ENCODE measurements at regions not wholly inside any gene's neighbourhood (a gene's known extent, or its start where the extent isn't known, plus 50 kb on each side); places are given as distances from the start of the nearest gene placed in this dataset.
A peak's percentile ranks its signal among the peaks of the same experiment; 100 is the strongest.
"Not testable (repeated sequence)": the region's sequence is repeated elsewhere in the genome, so short reads cannot be mapped to it uniquely, and the experiment has no call there.

DNA sequence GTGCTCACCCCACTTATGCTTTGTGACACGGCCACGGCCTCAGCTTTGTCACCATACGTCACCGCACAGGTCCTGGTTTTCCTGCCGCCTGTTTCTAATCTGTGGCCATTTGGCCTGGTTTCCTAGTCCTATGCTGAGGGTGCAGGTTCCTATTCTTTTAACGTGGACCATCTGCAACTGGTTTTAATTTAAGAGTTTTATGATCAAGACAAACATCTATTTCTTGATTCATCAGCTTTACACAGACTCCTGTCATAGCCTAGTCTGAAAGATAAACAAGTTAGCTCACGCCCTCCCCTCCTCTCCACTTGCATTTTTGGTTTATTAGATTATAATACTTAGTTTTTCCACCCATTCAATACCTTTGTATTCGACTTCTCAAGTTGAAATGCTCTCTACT, 97.5 kb upstream of the RPS6KA2 start:
- no peak for DNase-seq (ENCODE audit: low spot score)

DNA sequence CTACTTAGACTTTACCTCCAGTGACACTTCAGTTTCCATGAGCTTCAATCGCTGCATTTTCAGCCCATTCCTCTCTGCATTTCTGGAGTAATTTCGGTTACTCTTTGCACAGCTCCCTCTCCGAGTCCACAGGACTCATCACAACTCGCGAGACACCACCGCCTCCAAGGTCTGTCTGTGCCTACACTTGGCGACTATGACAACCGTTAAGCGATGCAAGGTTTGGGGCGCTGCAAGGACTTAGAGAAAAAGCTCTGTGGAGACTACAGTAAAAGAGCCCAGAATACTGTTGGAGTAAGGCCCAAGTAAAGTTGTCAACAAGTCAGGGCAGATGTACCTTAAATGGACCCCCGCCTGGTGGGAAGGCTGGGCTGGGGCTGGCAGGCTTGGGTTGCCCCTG, 95.7 kb upstream of the RPS6KA2 start:
- no peak for DNase-seq (ENCODE audit: low spot score)

DNA sequence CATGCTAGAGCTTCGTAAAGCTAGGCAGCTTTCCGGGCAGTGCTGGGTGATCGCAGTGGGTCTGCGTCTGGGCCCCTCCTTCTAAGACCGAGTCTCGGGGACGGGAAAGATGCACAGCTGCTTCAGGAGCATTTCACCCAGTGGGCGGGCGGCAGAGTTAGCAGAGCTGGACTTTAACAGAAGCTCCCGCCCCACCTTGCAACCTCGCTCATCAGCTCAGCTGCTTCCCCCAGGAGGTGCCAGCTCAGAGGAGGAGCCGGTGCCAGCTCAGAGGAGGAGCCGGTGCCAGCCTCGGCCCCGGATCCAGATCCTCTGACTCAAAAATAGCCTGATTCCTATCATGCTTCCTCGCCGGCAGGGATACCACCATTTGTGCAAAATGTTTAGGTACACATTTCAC, 94.5 kb upstream of the RPS6KA2 start:
- DNase-seq (ENCODE audit: low spot score) = no peak

DNA sequence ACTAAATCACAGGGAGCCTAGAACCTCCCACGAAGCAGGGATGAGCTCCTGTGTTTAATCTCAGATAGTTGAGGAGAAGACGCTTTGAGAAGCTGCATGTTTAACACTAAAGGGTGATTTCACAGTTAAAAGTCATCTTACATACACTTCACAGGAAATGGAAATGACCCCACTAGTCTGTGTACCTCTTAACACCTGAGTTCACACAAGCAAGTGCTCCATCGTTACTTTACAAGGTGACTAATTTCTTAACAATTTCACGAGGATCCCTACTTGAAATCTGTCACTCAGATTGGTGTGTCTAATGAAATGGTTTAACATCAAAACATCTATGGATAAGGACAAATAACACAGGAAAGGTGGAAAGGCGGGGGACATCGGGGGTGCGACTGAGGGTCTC, 93.8 kb upstream of the RPS6KA2 start:
- DNase-seq (ENCODE audit: low spot score) = no peak

DNA sequence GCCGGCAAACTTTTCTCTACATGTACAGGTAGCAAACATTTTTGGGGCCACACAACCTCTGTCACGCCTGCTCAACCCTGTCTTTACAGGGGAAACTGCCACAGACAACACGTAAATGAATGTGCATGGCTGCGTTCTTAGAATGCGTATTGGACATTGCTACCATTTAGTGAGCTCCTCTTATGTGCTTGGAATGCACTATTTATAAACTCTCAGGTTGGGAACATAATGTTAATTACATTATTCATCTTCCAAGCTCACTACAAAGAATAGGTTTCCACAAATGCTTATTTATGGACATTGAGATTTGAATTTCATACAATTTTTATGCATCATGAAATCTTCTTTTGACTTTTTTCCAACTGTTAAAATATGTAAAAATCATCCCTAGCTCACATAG, 92.0 kb upstream of the RPS6KA2 start:
- no peak for DNase-seq (ENCODE audit: low spot score)

DNA sequence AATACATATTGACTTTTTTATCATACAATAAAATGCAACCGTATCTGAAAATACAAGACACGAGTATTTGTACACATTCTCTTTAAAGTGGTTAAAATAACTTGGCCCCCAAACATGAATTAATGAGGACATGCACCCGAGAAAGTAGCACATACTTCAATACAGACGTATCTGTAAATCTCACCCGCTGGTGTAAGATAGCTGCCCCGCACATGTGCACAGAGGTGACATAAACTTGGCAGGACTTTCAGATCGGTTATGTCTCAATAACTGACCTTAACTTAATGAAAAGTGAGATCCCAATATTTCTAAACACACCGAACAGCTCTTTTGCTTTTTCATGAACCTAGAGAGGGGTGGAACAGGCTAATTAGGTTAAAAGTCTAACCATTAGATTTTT, 91.5 kb upstream of the RPS6KA2 start:
- no peak for DNase-seq (ENCODE audit: low spot score)

DNA sequence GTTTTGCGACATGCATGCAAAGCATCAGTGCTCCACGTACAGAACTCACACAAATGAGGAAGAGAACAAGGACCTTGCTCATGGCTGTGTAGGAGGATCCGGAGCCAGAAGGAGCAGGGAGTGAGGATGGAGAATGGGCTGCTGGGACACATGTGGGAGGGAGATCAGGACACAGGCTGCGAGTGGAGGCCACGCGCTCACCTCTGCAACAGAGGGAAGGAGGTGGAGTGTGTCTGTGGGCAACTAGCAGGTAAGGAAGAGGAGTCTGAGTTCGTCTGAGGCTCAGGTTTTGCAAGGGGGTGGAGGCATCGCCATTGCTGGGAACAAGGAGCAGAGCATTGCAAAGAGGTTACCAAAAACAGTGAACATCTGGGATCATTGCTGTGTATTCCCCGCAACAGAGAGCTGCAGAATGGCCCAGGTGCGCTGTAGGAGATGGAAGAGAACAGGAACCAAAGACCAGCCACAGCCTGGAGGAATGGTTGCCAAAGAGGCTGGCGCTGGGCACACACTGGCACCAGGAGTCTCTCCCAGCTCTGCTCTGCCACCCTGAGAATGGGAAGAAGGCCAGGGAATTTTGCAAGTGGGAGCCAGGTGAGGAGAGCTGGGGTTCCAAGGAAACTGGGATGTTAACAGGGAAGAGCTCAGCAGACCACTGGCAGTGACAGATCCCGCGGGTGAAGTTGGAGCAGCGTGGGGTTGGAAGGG, 90.0 kb upstream of the RPS6KA2 start:
- no peak for DNase-seq (ENCODE audit: low spot score)

DNA sequence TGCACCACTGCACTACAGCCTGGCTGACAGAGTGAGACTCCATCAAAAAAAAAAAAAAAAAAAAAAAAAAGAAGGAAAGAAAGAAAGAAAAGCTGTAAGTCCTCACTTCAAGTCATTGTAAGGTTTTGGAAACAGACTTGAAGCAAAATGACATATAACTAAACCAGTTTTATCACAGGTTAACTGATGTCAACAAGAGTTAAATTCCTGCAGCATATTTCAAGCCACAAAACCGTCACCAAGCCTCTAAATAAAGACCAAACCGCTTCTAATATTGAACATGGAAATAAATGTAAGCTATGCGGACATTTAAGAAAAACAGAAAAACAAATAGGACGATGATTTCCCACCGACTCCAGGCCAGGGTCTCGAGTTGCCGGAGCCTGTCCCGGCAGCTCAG, 88.9 kb upstream of the RPS6KA2 start:
- no peak for DNase-seq (ENCODE audit: low spot score)

DNA sequence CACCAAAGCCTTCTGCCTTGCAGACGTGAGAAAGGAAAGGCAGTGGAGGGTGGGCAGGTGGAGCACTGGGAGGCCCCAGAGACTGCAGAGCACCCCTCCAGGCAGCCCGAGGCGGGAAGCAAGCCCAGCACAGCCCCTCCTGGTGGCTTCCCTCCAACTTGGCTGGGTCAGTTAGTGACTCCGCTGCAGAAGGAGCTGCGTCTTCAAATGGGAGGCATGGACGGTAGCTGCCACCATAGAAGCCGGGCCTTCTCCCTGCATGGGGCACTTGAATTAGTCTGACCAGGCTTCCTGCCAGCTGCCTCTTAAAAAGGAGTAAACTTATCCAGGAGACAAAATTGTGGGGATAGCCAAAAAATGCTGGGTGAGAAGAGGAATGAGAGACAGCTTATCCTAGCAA, 88.0 kb upstream of the RPS6KA2 start:
- DNase-seq (ENCODE audit: low spot score) = no peak

DNA sequence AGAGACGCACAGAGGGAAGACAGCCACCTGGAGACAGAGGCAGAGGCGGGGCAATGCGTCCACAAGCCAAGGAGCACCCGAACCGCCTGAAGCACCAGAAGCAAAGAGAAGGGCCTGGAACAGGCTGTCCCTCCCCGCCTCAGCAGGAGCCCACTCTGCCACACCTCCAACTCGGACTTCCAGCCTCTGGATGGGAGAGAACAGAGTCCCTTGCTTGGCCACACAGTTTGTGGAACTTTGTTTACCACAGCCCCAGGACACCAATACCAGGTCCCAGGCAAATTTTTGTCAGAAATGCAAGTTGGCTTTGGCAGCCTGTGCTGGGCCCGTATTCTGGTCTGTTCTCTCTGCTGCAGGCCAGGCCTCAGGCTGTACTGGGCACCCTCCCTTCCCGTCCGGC, 87.5 kb upstream of the RPS6KA2 start:
- DNase-seq (ENCODE audit: low spot score) = no peak

DNA sequence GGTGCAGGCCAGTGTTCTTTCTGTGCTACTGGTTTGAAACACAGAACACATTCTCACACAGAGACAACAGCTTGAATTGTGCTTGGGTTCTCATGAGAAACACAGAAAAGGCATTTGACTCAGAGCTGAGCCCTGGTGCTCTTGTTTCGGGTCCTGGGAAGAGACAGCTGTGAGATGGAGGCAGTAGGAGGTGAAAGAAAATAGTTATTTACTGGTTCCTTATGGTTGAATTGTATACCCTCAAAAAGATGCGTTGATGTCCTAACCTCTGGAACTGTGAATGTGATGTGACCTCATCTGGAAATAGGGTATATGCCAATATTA, 87.1 kb upstream of the RPS6KA2 start:
- no peak for DNase-seq (ENCODE audit: low spot score)

DNA sequence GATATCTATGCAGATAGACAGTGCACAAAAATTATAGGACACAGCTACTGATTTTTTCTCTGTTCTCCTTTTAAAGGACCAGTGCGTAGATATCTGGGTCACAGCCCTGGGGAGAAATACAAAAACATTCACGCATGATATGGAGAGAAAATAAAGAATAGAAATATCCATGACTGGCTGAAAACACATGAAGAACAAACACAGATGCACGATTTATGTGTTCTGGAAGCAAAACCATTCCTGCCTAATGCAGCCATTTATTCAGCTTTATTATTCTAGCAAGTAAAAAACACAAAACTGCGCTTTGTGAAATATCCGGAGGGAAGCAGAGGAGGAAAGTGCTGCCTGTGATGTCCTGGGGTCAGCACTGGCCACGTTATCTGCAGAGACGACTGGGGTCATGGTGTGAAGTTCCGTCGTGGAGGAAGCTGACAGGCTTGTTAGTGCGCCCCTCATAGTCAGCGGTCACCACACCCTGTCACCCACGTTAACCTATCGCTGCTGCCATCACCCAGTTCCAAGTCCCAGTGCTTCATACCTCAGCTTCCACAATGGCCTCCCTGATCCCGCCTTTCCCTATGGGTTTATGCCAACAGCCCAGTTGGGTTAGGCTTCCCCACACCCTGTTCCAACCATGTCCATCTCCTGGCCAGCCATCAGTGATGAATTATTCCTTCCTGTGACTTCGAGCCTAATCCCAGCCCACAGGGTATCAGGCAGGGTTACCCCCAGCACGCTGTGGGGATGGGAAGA, 86.6 kb upstream of the RPS6KA2 start:
- DNase-seq (ENCODE audit: low spot score) = no peak

DNA sequence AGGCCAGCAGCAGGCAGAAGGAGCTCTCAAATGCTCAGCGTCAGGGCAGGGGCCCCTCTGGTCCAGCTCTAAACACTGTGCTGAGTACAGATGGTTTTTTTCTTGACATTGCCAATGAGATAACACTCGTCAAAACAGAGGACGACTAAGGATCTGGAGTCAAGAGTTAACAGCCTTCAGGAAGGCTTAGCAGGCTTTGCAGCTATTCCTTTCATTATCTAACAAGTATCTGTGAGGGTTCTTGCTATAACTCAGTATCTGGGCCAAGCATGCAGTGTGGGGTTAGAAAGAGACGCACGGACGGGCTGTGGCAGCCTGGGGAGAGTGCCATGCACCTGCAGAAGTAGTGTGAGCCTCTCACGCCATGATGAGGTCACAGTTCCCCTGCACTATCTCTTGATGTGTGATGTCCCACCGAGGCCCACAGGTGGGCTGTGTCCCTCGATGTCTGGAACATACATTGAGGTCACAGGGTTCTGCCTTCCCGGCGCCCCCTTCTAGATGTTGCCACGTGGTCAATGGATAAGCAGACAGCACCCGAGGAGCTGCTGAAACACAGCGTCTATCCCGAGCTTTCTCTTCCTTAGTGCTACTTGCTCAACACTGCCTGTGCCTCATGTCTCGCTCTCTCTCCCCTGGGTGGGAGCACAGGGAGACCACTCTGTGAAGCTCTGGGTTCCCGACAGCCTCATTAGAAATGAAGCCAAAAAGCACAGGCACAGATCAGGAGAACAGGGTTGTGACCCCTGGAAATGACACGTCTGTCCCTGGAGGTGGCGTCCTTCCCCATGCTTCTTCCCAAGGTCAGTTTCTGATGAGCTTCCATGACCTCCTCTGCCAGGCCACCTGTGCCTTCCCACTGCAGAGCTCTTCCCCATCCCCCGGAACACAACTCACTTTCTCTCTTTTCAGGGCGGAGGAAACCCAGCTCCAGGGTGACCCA, 85.5 kb upstream of the RPS6KA2 start:
- no peak for DNase-seq (ENCODE audit: low spot score)

DNA sequence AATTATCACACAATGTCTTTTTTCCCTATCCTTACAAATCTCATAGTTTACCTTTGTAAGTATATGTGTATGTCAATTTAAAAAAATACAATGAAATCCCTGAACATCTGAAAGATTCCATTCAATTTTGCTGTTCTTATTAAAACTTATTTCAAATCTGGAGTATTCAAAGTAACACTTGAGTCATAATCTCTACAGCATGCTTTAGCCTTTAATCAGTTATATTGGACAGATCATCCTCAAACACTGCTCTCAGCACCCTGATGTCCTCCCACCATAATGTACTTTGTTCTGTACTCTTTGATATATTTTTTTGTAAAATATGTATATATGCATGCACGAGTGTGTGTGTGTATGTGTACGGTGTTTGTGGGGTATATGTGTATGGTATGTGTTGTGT, 83.0 kb upstream of the RPS6KA2 start:
- no peak for DNase-seq (ENCODE audit: low spot score)

DNA sequence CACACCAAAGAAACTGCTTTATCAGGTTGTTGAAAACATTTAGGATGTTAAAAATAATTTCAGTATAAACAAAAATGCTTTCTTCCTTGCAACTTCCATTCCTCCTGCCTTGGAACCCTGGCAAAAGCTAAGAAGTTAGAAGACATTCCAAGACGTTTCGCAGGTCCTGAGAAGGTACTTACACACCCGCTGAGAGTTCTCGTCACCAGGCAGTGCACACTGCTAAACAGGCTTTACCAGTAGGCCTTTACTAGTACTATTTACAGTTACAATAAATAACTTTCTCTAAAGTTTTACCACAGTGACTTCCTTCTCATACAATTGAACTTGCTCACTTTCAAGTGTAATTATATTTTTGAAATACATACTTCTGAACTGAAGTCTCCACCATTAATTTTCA, 81.4 kb upstream of the RPS6KA2 start:
- DNase-seq (ENCODE audit: low spot score) = no peak

DNA sequence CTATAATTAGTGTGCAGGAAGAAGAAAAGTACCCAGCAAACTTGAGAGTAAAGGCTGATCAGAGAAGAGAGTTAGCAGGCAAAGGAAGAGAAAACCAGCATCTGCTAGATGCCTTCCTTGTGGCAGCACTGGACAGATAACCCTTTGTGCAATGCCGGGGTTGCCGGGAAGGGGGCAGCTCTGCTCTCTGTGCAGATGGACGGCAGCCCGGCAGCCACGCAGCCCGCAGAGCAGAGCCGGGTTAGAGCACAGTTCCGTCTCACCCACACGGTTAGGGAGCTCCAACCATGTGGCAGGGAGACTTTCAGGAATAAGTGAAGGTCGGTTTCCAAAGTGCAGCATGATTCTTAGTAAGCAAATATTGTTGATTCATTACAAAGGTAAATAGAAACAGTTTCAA, 80.0 kb upstream of the RPS6KA2 start:
- DNase-seq (ENCODE audit: low spot score) = peak; percentile 30

DNA sequence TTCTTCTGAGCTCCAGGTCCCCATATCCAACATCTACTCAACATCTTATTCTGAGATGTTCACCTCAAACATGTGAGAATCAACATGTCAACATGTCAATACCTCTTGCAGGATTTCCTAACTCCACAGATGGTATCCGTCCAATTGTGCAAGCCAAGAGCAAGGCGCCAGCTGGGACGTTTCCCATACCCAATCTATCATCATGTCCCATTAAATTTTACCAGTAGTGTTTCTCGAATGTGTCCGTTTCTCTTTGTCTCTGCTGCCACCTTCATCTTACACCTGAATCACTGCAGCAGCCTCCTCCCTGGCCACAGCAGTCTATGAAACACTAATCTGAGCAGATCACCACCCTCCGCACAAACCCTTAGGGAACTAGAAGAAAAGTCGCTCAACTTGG, 78.0 kb upstream of the RPS6KA2 start:
- no peak for DNase-seq (ENCODE audit: low spot score)

DNA sequence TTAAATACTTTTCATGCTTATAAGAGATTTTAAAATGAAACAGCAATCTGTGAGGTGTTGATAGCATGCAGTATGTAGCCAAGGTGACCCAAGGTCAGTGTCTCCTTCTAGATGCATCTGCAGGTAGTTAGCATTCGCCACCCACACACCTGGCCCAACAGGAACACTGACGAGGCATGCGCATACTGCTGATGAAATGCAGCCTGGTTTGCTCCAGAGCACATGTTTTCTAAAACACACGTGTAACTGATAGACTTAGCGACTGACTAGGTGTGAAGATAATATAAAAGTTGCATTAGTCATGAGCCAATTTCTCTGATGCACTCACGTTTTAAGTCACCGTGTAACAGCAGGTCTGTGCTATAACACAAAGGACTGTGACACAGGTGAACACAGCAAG, 77.1 kb upstream of the RPS6KA2 start:
- no peak for DNase-seq (ENCODE audit: low spot score)

DNA sequence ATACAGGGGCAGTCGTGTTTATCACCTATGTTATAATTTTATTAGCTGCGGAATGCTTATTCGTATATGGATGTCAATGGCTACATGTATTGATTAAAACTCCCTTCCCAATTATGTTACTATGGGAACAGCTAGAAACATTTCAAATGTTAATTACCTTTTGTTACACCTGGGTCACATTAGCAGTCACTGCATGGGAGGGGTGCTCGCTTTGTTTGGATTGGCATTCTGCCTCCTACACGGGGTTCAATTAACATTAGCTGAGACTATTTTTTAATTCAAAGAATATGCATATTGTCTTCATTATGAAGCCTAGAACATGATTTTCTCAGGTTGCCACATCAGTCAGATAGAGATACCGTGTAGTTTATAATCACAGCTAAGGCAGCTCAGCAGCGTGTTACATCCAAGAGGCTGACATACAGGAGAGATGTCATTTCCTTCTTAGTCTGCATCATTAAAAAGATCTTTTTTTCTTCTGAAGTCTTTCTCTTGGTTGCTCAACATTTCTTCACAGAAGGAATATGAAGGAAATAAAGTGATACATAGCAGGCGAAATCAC, 76.2 kb upstream of the RPS6KA2 start:
- no peak for DNase-seq (ENCODE audit: low spot score)

DNA sequence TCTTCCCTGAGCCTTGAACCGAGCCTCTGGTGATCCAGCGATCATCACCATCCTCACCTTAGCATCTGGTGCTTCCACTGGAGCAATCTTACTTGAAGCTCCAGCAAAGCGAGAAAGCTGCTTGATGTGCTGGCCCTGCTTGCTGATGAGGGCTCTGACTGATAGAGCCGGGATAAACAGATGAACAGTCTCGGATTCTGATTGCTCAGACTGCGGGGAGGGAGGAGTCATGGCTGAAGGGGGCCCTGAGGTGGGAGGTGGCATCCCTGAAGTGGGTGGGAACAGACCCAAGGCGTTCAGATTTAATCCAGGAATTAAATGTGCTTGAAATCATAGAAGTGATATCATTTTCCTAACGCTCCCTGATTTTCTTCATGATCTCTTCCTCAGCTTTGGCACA, 74.4 kb upstream of the RPS6KA2 start:
- not testable (repeated sequence) for DNase-seq (ENCODE audit: low spot score)

DNA sequence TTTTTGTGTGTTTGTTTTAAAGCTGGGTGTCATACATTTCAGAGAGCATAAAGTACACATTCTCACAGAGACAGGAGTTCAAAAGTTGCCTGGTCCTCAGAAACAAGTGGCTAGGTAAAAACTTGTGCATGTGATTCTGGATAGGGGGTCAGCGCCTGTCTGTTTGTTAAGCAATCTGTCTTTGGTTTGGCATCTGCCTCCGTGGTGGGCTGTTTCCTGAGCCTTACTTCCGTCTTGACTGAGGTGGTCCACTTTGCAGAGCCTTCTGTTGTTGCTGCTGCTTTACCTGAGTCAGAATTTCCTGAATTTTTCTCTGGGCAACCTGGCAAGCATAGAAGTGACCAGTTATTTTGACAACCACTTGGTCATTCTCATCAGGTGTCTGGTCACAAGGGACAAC, 73.8 kb upstream of the RPS6KA2 start:
- not testable (repeated sequence) for DNase-seq (ENCODE audit: low spot score)

DNA sequence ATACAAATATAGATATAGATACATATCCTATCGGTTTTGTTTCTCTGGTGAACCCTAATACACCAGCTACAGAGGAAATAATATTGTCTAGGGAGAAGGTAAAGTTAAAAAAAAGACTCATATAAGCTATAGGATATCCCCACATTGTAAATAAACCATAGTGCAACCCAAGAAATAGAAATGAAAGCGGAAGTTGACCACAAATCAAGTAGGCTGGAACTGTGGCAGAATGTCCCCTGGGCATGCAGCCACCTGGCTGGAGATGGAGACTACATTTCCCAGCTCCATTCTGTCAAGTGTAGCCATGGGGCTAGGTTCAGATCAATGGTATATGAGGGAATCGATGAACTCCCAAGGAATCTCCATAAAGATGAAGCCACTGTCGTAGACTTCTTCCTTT, 70.1 kb upstream of the RPS6KA2 start:
- DNase-seq (ENCODE audit: low spot score) = no peak

All from SK-N-DZ (cell line).